ENCODE measurements at regions not wholly inside any gene's neighbourhood (a gene's known extent, or its start where the extent isn't known, plus 50 kb on each side); places are given as distances from the start of the nearest gene placed in this dataset.

DNA sequence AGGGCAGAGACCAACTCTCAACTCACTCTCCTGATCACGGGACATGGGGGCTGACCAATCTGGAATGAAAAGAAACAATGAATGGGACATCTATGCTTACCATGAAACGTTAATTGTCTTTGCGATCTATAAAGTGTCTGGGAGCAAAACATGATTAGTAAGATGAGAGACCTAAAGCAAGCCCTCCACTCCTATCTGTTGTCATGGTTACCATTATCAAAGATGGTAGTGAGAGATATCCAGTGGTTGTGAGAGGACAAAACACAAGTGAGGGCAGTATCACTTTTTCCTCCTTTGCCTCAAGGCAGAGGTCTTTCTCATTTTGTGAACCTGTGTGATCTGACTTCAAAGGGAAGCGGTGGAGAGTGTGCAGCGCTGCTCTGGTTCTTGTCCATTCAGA lies 130.1 kb downstream of the LSM5 start:
- TF ChIP-seq, protein P1, sequence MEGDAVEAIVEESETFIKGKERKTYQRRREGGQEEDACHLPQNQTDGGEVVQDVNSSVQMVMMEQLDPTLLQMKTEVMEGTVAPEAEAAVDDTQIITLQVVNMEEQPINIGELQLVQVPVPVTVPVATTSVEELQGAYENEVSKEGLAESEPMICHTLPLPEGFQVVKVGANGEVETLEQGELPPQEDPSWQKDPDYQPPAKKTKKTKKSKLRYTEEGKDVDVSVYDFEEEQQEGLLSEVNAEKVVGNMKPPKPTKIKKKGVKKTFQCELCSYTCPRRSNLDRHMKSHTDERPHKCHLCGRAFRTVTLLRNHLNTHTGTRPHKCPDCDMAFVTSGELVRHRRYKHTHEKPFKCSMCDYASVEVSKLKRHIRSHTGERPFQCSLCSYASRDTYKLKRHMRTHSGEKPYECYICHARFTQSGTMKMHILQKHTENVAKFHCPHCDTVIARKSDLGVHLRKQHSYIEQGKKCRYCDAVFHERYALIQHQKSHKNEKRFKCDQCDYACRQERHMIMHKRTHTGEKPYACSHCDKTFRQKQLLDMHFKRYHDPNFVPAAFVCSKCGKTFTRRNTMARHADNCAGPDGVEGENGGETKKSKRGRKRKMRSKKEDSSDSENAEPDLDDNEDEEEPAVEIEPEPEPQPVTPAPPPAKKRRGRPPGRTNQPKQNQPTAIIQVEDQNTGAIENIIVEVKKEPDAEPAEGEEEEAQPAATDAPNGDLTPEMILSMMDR (IDR thresholded peaks at IDR 0.05), result no peak
- TF ChIP-seq POLR2A (IDR thresholded peaks at IDR 0.05), result no peak

Measured in uterus (tissue), 2 donors.